ENCODE measurements at regions not wholly inside any gene's neighbourhood (a gene's known extent, or its start where the extent isn't known, plus 50 kb on each side); places are given as distances from the start of the nearest gene placed in this dataset.

GRCh38 chr17:77571155-77571981 lies 387.1 kb upstream of the TNRC6C start (continued):
- TF ChIP-seq AFF4 (CRISPR knock-in tag; IDR thresholded peaks at IDR 0.05): no peak
- no peak for TF ChIP-seq ZNF324 (CRISPR knock-in tag; IDR thresholded peaks at IDR 0.05)
- TF ChIP-seq ILF3 (IDR thresholded peaks at IDR 0.05; ENCODE audit: borderline replicate concordance): no peak
- no peak for TF ChIP-seq GATAD2A (IDR thresholded peaks at IDR 0.05)
- TF ChIP-seq CBX8 (IDR thresholded peaks at IDR 0.05; ENCODE audit: borderline replicate concordance, extremely low read depth, low read depth, low read length, poor library complexity, severe bottlenecking): no peak
- TF ChIP-seq RNF2 (IDR thresholded peaks at IDR 0.05): no peak; the same call in 1 of the 2 replicates
- no peak for TF ChIP-seq TCFL5 (CRISPR knock-in tag; conservative IDR thresholded peaks at IDR 0.05)
- no peak for TF ChIP-seq ZKSCAN3 (CRISPR knock-in tag; IDR thresholded peaks at IDR 0.05)
- TF ChIP-seq TEAD4 (IDR thresholded peaks at IDR 0.05; ENCODE audit: low read length): peak; percentile 90
- TF ChIP-seq TEAD4 (CRISPR knock-in tag; IDR thresholded peaks at IDR 0.05; ENCODE audit: borderline replicate concordance): no peak
- no peak for TF ChIP-seq PHF8 (IDR thresholded peaks at IDR 0.05; ENCODE audit: borderline replicate concordance, low read length)
- no peak for TF ChIP-seq ETS1 (conservative IDR thresholded peaks at IDR 0.05; ENCODE audit: control insufficient read depth, low read depth, low read length)
- no peak for TF ChIP-seq RB1 (IDR thresholded peaks at IDR 0.05; ENCODE audit: low read depth)
- TF ChIP-seq TSC22D4 (tag; IDR thresholded peaks at IDR 0.05): no peak
- TF ChIP-seq MAFF (IDR thresholded peaks at IDR 0.05; ENCODE audit: low read length): no peak
- TF ChIP-seq PHF21A (IDR thresholded peaks at IDR 0.05; ENCODE audit: borderline replicate concordance, low read depth): no peak
- no peak for TF ChIP-seq RREB1 (CRISPR knock-in tag; IDR thresholded peaks at IDR 0.05)
- no peak for TF ChIP-seq GTF2F1 (IDR thresholded peaks at IDR 0.05; ENCODE audit: low read depth, low read length)
- TF ChIP-seq SREBF2 (CRISPR knock-in tag; IDR thresholded peaks at IDR 0.05): no peak
